HG03066 (cell line): ENCODE measurements at regions not wholly inside any gene's neighbourhood (a gene's known extent, or its start where the extent isn't known, plus 50 kb on each side); places are given as distances from the start of the nearest gene placed in this dataset.

Experiments
- ATAC-seq: cut with Tn5 transposase; IDR thresholded peaks from one replicate; pipeline ENCODE4 v1.9.1; 2021; ENCODE audit warnings: low read depth; ENCODE audit not compliant: unreplicated experiment

DNA sequence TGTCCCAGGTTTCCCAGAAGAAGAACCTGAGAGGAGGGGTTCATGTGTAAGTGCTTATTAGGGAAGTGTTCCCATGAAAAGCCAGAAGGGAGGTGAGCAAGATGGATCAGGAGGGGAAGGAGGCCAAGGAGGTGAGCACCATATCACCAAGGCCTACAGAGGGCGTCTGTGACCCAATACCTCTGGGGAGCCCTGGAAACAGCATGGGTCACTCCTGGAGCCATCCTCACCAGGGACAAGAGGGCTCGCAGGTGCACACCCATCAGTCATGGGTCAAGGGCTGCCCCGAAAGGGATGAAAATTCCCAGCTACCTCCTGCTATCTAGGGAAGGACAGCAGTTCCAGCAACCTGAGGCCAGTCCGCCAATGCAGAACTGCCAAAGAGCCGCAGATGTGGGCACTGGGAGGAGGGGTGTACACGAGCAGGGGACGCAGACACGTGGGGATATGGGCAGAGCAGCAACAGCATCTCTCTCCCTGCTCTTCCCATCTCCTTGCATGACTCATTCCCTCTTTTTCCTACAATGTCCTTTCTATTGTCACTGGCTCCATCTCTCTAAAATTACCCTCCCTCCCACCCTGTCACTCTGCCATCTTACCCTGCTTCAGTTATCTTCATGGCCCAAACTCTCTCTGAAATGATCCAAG is 167.6 kb upstream of the FSTL4 start:
- ATAC-seq, result no peak

DNA sequence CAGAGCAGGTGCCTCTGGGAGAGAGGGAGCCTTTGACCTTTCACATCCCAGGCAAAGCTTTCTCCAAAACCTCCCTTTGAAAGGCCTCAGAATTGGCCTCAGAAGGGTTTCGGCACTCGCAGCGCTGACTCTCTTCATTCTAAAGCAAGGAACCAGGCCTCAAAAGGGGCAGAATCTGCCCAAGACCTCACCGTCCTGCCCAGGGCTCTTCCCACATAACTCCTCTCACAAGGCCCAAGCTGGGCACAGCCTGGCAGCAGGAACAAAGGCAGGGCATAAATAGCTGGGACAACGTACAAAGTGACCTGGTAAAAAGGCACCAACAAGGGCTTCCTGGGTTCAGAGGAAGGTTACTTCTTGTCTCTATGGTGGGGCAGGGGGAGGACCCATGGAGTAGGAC is 166.3 kb upstream of the FSTL4 start:
- no peak for ATAC-seq

- ATAC-seq, result no peak
Observed at GRCh38 chr5:133777951-133778350, 165.6 kb upstream of the FSTL4 start.

- ATAC-seq, result no peak
Observed at GRCh38 chr5:133775584-133776304, 163.4 kb upstream of the FSTL4 start.

DNA sequence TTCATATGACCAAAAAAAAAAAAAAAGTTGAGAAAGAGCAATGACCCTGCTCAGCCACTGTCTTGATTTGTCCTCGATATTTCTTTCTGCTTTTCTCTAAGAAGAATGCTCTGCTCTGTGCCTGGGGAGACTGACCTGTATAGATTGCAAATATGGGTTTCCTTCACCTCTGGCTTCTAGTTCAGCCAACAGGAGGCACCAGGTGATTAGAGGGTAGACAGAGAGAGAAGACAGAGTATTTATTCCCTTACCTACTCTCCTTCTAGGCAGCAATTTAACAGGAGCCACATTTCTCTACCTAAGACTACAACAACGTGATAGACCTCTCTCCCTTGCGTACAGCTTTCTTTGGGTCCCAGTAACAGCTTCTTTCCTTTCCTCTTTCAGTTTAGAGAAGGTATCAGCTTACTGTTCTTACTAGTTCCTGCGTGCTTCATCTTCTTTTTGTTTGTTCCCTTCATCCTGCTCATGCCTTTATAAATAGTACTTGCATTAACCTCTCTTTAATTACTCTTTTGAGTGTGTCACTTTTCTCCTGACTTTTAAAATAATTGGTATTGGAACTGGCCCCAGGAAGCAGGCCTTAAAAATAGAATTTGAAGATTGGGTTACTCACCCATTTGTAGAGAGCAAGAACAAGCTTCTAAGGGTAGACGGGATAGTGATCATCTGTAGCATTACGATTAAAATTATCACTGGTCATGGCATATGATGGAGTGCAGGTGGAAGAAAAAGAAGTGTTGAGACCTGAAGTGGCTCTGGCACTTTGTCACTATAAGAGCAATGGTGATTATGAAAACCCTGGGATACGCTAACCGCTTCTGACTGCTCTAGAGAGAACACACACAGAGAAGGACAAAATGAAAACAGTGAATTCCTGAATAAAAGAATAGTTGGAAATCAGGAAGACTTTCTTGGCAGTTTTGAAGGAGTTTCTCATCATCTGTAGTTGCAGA is 161.2 kb upstream of the FSTL4 start:
- ATAC-seq, result no peak

- ATAC-seq, result no peak
Observed at GRCh38 chr5:133769842-133770241, 157.5 kb upstream of the FSTL4 start.

DNA sequence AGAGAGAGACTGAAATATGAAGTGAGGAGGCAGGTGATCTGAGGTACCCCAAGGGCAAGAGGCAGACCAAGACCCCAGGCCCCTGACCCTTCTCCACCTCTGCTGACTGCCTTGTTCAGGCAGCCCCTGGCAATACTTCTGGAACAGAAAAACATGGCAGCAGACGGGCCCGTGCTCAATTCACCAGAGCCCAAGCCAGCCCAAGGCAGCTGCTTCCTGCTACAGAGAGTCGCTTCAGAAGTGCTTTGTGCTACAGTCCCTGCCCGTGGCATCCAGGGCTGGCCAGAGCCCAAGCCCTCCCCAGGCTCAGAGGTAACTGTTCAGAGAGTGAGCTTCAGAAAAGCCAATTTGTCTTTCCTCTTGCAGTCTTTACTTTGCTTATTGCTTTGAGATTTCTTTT is 151.4 kb upstream of the FSTL4 start:
- ATAC-seq, result no peak

DNA sequence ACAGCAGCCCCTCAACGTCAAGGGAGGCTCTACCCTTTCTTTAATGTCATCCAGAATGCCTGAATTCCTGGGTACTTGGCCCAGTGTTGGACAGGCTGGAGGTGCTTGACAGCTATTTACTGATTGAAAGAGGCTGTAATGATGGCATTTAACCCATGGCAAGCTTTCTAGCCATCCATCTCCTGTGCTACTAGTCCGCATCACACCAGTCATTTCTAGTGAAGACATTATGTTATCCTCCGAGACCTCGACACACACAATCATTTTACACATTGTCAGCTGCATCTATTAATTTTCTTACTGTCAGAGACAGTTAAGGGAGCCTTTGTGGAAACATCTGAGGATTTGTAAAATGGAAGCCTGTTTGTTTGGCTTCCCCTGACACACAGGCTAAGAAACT is 149.3 kb upstream of the FSTL4 start:
- no peak for ATAC-seq

- no peak for ATAC-seq
Observed at GRCh38 chr5:133760532-133760931, 148.2 kb upstream of the FSTL4 start.

GRCh38 chr5:133758641-133759040 is 146.3 kb upstream of the FSTL4 start:
- ATAC-seq, result no peak

DNA sequence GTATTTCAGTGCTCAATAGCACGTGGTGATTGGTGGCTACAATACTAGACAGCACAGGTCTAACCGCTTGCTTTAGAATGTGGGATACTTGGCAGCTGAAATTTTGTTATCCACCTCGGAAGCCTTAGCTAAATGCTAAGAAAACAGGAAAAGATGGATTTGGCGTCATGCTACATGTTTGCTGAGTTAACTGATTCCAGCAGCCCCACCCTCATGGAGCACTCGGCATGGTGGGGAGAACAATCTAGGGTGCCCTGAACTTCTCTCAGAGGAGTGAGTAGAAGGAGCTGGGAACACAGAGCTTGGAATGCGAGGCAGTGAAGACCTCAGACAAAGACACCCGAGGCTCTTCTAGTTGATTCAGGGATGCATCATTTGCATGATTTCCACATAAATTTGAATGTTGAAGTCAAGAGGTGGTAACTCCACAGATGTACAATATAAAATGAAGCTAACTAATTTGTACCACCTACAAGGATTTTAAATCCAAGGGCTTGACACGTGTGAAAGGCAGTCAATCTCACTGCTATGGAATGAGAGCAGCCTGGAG is 145.1 kb upstream of the FSTL4 start:
- ATAC-seq, result no peak

DNA sequence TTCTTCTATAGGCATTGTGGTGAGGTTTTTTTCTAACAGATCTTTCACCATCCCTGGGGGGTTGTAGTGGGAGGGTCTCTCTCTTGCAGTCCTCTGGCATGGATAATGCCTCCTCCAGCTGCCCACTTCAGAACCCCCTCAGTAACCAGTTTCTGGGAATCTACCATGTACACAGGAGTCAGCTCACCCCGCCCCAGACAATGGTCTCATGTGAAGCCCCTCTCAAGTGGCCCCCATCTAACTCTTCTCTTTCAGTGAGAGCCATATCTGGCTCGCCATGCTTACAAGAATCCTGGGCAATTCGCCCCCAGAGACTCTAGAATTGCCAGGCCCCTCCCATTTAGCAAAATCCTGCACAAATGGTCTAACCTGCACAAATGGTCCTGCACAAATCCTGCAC is 144.4 kb upstream of the FSTL4 start:
- no peak for ATAC-seq

DNA sequence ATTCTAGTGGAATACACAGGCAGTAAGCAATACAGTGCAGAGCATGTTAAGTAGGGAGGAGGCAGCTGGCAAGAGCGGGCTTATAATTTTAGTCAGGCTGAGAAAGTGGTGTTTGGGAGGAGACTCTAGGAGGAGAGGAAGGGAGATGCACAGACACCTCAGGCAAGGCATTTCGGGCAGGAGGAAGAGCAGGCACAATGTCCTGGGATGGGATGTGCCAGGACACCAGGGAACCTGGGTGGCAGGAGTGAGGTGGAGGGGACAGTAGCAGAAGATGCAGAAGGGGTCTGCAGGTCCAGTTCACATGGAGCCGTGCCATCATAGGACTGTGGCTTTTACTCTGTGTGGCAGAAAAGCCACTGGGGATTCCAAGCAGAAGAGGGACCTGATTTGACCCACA is 143.7 kb upstream of the FSTL4 start:
- ATAC-seq, result no peak

- no peak for ATAC-seq
Observed at GRCh38 chr5:133754575-133755169, 142.3 kb upstream of the FSTL4 start.

DNA sequence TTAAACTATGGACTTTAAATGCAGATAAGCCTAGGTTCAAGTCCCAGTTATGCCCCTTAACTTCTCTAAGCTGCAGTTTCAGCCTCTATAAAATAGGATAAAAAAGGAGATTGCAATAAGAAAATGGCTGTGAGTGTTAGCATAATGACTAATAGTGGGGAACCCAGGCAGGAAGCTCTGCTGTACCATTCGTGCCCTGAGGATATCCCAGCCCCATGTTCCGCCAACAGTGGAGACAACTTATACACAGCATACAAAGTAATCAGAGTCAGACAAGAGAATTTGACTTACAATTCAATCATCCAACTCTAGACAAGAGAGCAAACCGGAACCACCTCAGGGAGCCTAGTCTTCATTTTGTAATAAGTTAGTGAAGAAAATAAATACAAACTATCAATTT is 141.5 kb upstream of the FSTL4 start:
- ATAC-seq, result no peak

GRCh38 chr5:133751846-133752245 is 139.5 kb upstream of the FSTL4 start:
- ATAC-seq, result no peak

DNA sequence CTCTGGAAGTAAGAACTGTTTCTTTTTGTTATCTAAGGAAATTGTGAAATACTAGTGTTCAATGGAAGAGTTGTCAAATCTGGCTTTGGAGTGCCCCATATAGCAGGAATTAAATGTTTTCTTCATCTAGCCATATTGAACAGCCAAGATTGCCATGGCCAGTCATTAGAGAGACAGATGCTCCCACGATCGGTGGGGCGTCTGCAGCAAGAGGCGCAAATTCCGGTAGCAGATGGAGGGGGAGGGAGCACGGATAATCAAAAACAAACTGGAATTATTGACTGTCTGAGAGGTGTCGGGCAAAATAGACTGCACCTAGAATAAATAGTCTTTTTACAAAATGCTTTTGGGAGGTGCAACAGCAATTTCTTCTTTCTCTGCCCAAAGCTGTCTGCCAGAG is 139.1 kb upstream of the FSTL4 start:
- ATAC-seq, result no peak

DNA sequence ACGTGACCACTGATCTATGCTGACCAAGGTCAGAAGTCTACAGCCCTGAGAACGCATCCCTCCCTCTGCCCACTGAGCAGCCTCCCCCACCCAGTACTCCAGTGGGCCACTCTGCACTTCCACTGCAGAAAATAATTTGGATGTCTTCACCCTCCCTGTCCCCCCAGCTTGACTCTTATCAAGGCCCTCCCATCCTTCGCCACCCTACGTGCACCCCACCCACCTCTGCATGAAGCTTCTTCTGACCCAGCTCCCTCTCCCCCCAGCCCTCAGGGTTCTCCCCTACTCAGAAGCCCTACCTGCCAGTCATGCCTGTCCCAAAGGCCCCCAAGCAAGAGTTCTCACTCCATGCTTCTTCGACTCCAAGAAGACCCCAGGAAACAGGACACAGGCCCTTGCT is 138.5 kb upstream of the FSTL4 start:
- no peak for ATAC-seq

DNA sequence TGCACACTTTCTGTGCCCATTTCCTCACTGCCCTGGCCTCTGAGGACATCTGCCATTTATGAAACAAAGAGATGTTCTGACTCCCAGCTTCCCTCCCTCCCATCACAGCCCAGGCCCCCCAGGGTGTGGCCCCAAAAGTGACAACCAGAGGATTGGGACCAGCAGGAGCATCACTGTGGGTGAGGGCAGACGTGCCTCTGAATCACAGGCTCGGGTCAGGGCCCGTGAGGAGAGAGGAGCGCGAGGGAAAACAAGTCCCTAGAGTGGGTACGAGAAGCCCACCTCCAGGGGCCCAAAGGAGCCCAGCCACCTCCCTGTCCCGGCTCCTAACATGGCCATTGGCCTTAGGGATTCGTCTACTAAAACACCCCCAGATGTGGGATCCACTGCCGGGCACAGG is 138.0 kb upstream of the FSTL4 start:
- no peak for ATAC-seq

GRCh38 chr5:133749331-133749985 is 137.1 kb upstream of the FSTL4 start:
- ATAC-seq, result no peak
